Frontal cortex (tissue), 3 donors: ENCODE measurements at regions not wholly inside any gene's neighbourhood (a gene's known extent, or its start where the extent isn't known, plus 50 kb on each side); places are given as distances from the start of the nearest gene placed in this dataset.

ENCODE experiments used
- DNase-seq, 2 donors: peaks; one replicate each; pipeline ENCODE4 v3.0.0; 2012; ENCODE audit warnings: low spot score in 2 of 2
- FAIRE-seq: peaks from 2 replicates; lab custom pipeline; 2012; peaks lifted over from hg19 to GRCh38; lab: Jason Lieb, UNC
- donor health status: control.
- donor health status: control.
- donor health status: control.

GRCh38 chr5:176711883-176712282, 64.6 kb downstream of the TSPAN17 start:
- FAIRE-seq = no peak
- DNase-seq = no peak

GRCh38 chr5:176712546-176713304, 65.4 kb downstream of the TSPAN17 start:
- DNase-seq (no peak), FAIRE-seq (no peak)

GRCh38 chr5:176713409-176713808, 66.1 kb downstream of the TSPAN17 start:
- FAIRE-seq (no peak), DNase-seq (no peak)

- no peak for FAIRE-seq
These were observed 66.8 kb downstream of the TSPAN17 start for GRCh38 chr5:176714067-176714466.

GRCh38 chr5:176716320-176716719, 69.0 kb downstream of the TSPAN17 start:
- DNase-seq (peak in 1 of 2 donors; percentile 37), FAIRE-seq (no peak)

More at GRCh38 chr5:176714067-176714466, 66.8 kb downstream of the TSPAN17 start:
- DNase-seq = no peak

- DNase-seq = no peak
- FAIRE-seq = no peak
These were observed 71.9 kb downstream of the TSPAN17 start for GRCh38 chr5:176719113-176719739.

GRCh38 chr5:176721509-176721908, 74.2 kb downstream of the TSPAN17 start:
- FAIRE-seq = no peak
- no peak for DNase-seq

- no peak for FAIRE-seq
- DNase-seq = no peak
These were observed 75.5 kb downstream of the TSPAN17 start for GRCh38 chr5:176722757-176723156.

- FAIRE-seq = no peak
- no peak for DNase-seq
These were observed 76.2 kb downstream of the TSPAN17 start for GRCh38 chr5:176723440-176723839.

GRCh38 chr5:176724472-176724871, 77.2 kb downstream of the TSPAN17 start:
- no peak for FAIRE-seq
- no peak for DNase-seq

GRCh38 chr5:176725521-176726280, 78.4 kb downstream of the TSPAN17 start:
- FAIRE-seq = no peak
- no peak for DNase-seq

GRCh38 chr5:176726746-176727527, 79.7 kb downstream of the TSPAN17 start:
- no peak for FAIRE-seq
- DNase-seq = no peak

GRCh38 chr5:176727528-176727900, 80.2 kb downstream of the TSPAN17 start:
- no peak for FAIRE-seq
- DNase-seq = no peak

GRCh38 chr5:176727983-176728675, 80.8 kb downstream of the TSPAN17 start:
- FAIRE-seq = no peak

GRCh38 chr5:176728831-176729251, 81.5 kb upstream of the UNC5A start:
- FAIRE-seq = no peak
- DNase-seq = no peak

More at GRCh38 chr5:176727983-176728675, 80.8 kb downstream of the TSPAN17 start:
- DNase-seq = no peak

- DNase-seq (no peak), FAIRE-seq (no peak)
These were observed 79.4 kb upstream of the UNC5A start for GRCh38 chr5:176730815-176731475.

GRCh38 chr5:176731506-176732160, 78.7 kb upstream of the UNC5A start:
- FAIRE-seq (no peak), DNase-seq (no peak)

- no peak for FAIRE-seq
- DNase-seq = no peak
These were observed 78.1 kb upstream of the UNC5A start for GRCh38 chr5:176732306-176732705.
